Natural killer cell treated with Interleukin-12 subunit alpha and Interleukin-12 subunit beta and Interleukin-15 and Interleukin-18, amount 100 ng/mL, for 72 hours (primary cell): ENCODE measurements at regions not wholly inside any gene's neighbourhood (a gene's known extent, or its start where the extent isn't known, plus 50 kb on each side); places are given as distances from the start of the nearest gene placed in this dataset.

Experiments used
- ATAC-seq, 2 donors: fragments of 150-1000 bp; cut with Tn5 transposase in 1 of 2; sonication (Bioruptor Pico), chemical (Tn5 transposase) in 1 of 2; 2 replicates each; pipeline ENCODE4 v1.10.0; 2021
- DNase-seq: peaks from one replicate; pipeline ENCODE4 v3.0.0; 2022; ENCODE audit warnings: low spot score
- H3K27ac Mint-ChIP-seq, 2 donors: 1 replicate in 1 of 2; 2 replicates in 1 of 2; pipeline ENCODE4 v1.8.0; 2022; ENCODE audit warnings: mixed read lengths in 2 of 2, mild to moderate bottlenecking in 1 of 2, moderate library complexity in 1 of 2
- H3K27me3 Mint-ChIP-seq, 2 donors: 1 replicate in 1 of 2; 2 replicates in 1 of 2; pipeline ENCODE4 v1.8.0; 2022; ENCODE audit warnings: mixed read lengths in 2 of 2
- H3K36me3 Mint-ChIP-seq: one replicate; pipeline ENCODE4 v1.8.0; 2022; ENCODE audit warnings: mixed read lengths
- H3K4me1 Mint-ChIP-seq, 2 donors: 1 replicate in 1 of 2; 2 replicates in 1 of 2; pipeline ENCODE4 v1.8.0; 2022; ENCODE audit warnings: low read depth in 2 of 2, mixed read lengths in 2 of 2, mild to moderate bottlenecking in 1 of 2
- H3K4me3 Mint-ChIP-seq: one replicate; pipeline ENCODE4 v1.8.0; 2022; ENCODE audit warnings: mixed read lengths
- H3K9me3 Mint-ChIP-seq: 2 replicates; pipeline ENCODE4 v1.8.0; 2022; ENCODE audit warnings: mixed read lengths

- no peak for ATAC-seq
- Mint-ChIP-seq H3K9me3 (peaks cover 3% of the 10 kb centered on the region), H3K27ac (no peak overlapping the region), H3K36me3 (no peaks in the 10 kb centered on the region), H3K27me3 (peaks cover 0 to 23% of the 10 kb centered on the region in 2 donors), H3K4me3 (no peak overlapping the region), H3K4me1 (no peaks in the 10 kb centered on the region)
- no peak for DNase-seq
Measured at GRCh38 chr11:131219646-131220045, 150.8 kb upstream of the NTM start.

- no peak for DNase-seq
- Mint-ChIP-seq H3K27me3 (peaks cover 0 to 13% of the 10 kb centered on the region in 2 donors), H3K4me1 (no peaks in the 10 kb centered on the region), H3K9me3 (peaks cover 3% of the 10 kb centered on the region), H3K27ac (no peak overlapping the region), H3K4me3 (no peak overlapping the region), H3K36me3 (no peaks in the 10 kb centered on the region)
- no peak for ATAC-seq
Measured at GRCh38 chr11:131223198-131223991, 147.0 kb upstream of the NTM start.

GRCh38 chr11:131228378-131228777 is 142.0 kb upstream of the NTM start:
- Mint-ChIP-seq H3K36me3 (no peaks in the 10 kb centered on the region), H3K4me1 (no peaks in the 10 kb centered on the region)

GRCh38 chr11:131229221-131229620 is 141.2 kb upstream of the NTM start:
- no peak for DNase-seq
- H3K36me3 Mint-ChIP-seq: no peaks in the 10 kb centered on the region
- peaks cover 0 to 10% of the 10 kb centered on the region in 2 donors for H3K27me3 Mint-ChIP-seq
- H3K4me1 Mint-ChIP-seq: no peaks in the 10 kb centered on the region
- no peak for ATAC-seq
- H3K27ac Mint-ChIP-seq: no peak overlapping the region
- H3K9me3 Mint-ChIP-seq: no peaks in the 10 kb centered on the region
- H3K4me3 Mint-ChIP-seq: no peak overlapping the region

More at GRCh38 chr11:131228378-131228777, 142.0 kb upstream of the NTM start:
- Mint-ChIP-seq H3K4me3 (no peak overlapping the region), H3K27ac (no peak overlapping the region), H3K27me3 (peaks cover 0 to 10% of the 10 kb centered on the region in 2 donors), H3K9me3 (no peaks in the 10 kb centered on the region)
- ATAC-seq: no peak
- DNase-seq: no peak

- no peak overlapping the region for H3K27ac Mint-ChIP-seq
- H3K4me3 Mint-ChIP-seq: no peak overlapping the region
- no peaks in the 10 kb centered on the region for H3K9me3 Mint-ChIP-seq
- DNase-seq (no peak), ATAC-seq (no peak)
- H3K4me1 Mint-ChIP-seq: no peaks in the 10 kb centered on the region
- no peaks in the 10 kb centered on the region for H3K36me3 Mint-ChIP-seq
- H3K27me3 Mint-ChIP-seq: peaks cover 0 to 10% of the 10 kb centered on the region in 2 donors
Measured at GRCh38 chr11:131231317-131231940, 139.0 kb upstream of the NTM start.

GRCh38 chr11:131232261-131232660 is 138.2 kb upstream of the NTM start:
- H3K36me3 Mint-ChIP-seq: no peaks in the 10 kb centered on the region
- ATAC-seq: no peak
- H3K9me3 Mint-ChIP-seq: no peaks in the 10 kb centered on the region

GRCh38 chr11:131234221-131234620 is 136.2 kb upstream of the NTM start:
- no peaks in the 10 kb centered on the region for H3K36me3 Mint-ChIP-seq
- no peak overlapping the region for H3K4me3 Mint-ChIP-seq
- peaks cover 2 to 3% of the 10 kb centered on the region in 2 donors for H3K27me3 Mint-ChIP-seq
- H3K4me1 Mint-ChIP-seq: no peaks in the 10 kb centered on the region
- H3K9me3 Mint-ChIP-seq: peaks cover 3% of the 10 kb centered on the region
- H3K27ac Mint-ChIP-seq: no peak overlapping the region
- DNase-seq: no peak
- no peak for ATAC-seq

More at GRCh38 chr11:131232261-131232660, 138.2 kb upstream of the NTM start:
- peaks cover 0 to 10% of the 10 kb centered on the region in 2 donors for H3K27me3 Mint-ChIP-seq
- no peak overlapping the region for H3K27ac Mint-ChIP-seq
- DNase-seq: no peak
- H3K4me3 Mint-ChIP-seq: no peak overlapping the region
- H3K4me1 Mint-ChIP-seq: no peaks in the 10 kb centered on the region

GRCh38 chr11:131235328-131236298 is 134.8 kb upstream of the NTM start:
- H3K4me1 Mint-ChIP-seq: no peaks in the 10 kb centered on the region
- ATAC-seq (peak; percentile 15 to 19), DNase-seq (no peak)
- no peak overlapping the region for H3K4me3 Mint-ChIP-seq
- peaks cover 0 to 2% of the 10 kb centered on the region in 2 donors for H3K27me3 Mint-ChIP-seq
- H3K36me3 Mint-ChIP-seq: no peaks in the 10 kb centered on the region
- peaks cover 3% of the 10 kb centered on the region for H3K9me3 Mint-ChIP-seq
- H3K27ac Mint-ChIP-seq: no peak overlapping the region

GRCh38 chr11:131240421-131240820 is 130.0 kb upstream of the NTM start:
- no peak for DNase-seq
- Mint-ChIP-seq H3K27me3 (peaks cover 0 to 2% of the 10 kb centered on the region in 2 donors), H3K36me3 (no peaks in the 10 kb centered on the region), H3K4me3 (no peak overlapping the region), H3K9me3 (peaks cover 6% of the 10 kb centered on the region), H3K4me1 (no peaks in the 10 kb centered on the region), H3K27ac (no peak overlapping the region)
- no peak for ATAC-seq

- H3K36me3 Mint-ChIP-seq: no peaks in the 10 kb centered on the region
- no peak overlapping the region for H3K4me3 Mint-ChIP-seq
- H3K27me3 Mint-ChIP-seq: peaks cover 11 to 13% of the 10 kb centered on the region in 2 donors
- H3K27ac Mint-ChIP-seq: no peak overlapping the region
- no peaks in the 10 kb centered on the region for H3K4me1 Mint-ChIP-seq
- DNase-seq: no peak
- no peak for ATAC-seq
- H3K9me3 Mint-ChIP-seq: peaks cover 6% of the 10 kb centered on the region
Measured at GRCh38 chr11:131242476-131243000, 127.9 kb upstream of the NTM start.

GRCh38 chr11:131246156-131246555 is 124.3 kb upstream of the NTM start:
- no peak for ATAC-seq
- Mint-ChIP-seq H3K27me3 (peaks cover 9 to 24% of the 10 kb centered on the region in 2 donors), H3K27ac (no peak overlapping the region), H3K4me3 (no peak overlapping the region), H3K9me3 (no peaks in the 10 kb centered on the region), H3K4me1 (no peaks in the 10 kb centered on the region), H3K36me3 (no peaks in the 10 kb centered on the region)
- no peak for DNase-seq

- Mint-ChIP-seq H3K9me3 (peaks cover under 1% of the 10 kb centered on the region), H3K36me3 (no peaks in the 10 kb centered on the region), H3K4me3 (no peak overlapping the region), H3K27ac (no peak overlapping the region), H3K4me1 (no peaks in the 10 kb centered on the region), H3K27me3 (peaks cover 9 to 26% of the 10 kb centered on the region in 2 donors)
- DNase-seq (no peak), ATAC-seq (no peak)
Measured at GRCh38 chr11:131246663-131247062, 123.8 kb upstream of the NTM start.

GRCh38 chr11:131248588-131248987 is 121.8 kb upstream of the NTM start:
- no peak for DNase-seq
- H3K27ac Mint-ChIP-seq: no peak overlapping the region
- peaks cover 13 to 34% of the 10 kb centered on the region in 2 donors for H3K27me3 Mint-ChIP-seq
- ATAC-seq: no peak
- no peaks in the 10 kb centered on the region for H3K4me1 Mint-ChIP-seq
- no peak overlapping the region for H3K4me3 Mint-ChIP-seq
- H3K36me3 Mint-ChIP-seq: no peaks in the 10 kb centered on the region
- peaks cover 5% of the 10 kb centered on the region for H3K9me3 Mint-ChIP-seq
